ENCODE measurements at regions not wholly inside any gene's neighbourhood (a gene's known extent, or its start where the extent isn't known, plus 50 kb on each side); places are given as distances from the start of the nearest gene placed in this dataset.

- Histone ChIP-seq H3K9me2 (ENCODE audit: insufficient read depth) (no peaks in the 10 kb centered on the region), H2AFZ (no peak overlapping the region), H3K4me1 (ENCODE audit: insufficient read depth) (no peaks in the 10 kb centered on the region), H3F3A (ENCODE audit: insufficient read depth) (no peaks in the 10 kb centered on the region), H3K4me2 (ENCODE audit: unreplicated experiment) (no peak overlapping the region), H3K36me3 (ENCODE audit: low read depth) (no peaks in the 10 kb centered on the region), H3K9ac (no peak overlapping the region), H3K27me3 (replicated peaks; ENCODE audit: insufficient read depth) (no peaks in the 10 kb centered on the region), H3K9me3 (ENCODE audit: low read depth) (no peaks in the 10 kb centered on the region), H3K27ac (no peak overlapping the region), H3K4me3 (no peak overlapping the region), H4K20me1 (ENCODE audit: insufficient read depth) (no peaks in the 10 kb centered on the region; the same call in 1 of the 2 replicates), H3K79me2 (ENCODE audit: insufficient read depth) (no peaks in the 10 kb centered on the region)
- WGBS, 2 experiments (ENCODE audit: low coverage in 1 of 2, low lambda C conversion rate in 2 of 2, missing lambda C conversion rate in 2 of 2), result 39 to 43% methylated on average over 1 of the region's 1 CpG
- in situ Hi-C loops (cut with MboI), result no loop called here
- no peak for DNase-seq
- no peak for TF ChIP-seq EZH2phosphoT487 (IDR thresholded peaks at IDR 0.05; ENCODE audit: insufficient read depth, low read depth)
- TF ChIP-seq EZH2 (IDR thresholded peaks at IDR 0.05; ENCODE audit: insufficient read depth, poor library complexity, severe bottlenecking), result no peak
These were observed 1874.5 kb downstream of the MRPL39 start for GRCh38 chr21:23732776-23733175.

- no peak for DNase-seq
- Histone ChIP-seq H2AFZ (no peak overlapping the region), H3K4me2 (ENCODE audit: unreplicated experiment) (no peak overlapping the region), H3K9me3 (ENCODE audit: low read depth) (peaks cover 4% of the 10 kb centered on the region), H3K79me2 (ENCODE audit: insufficient read depth) (no peaks in the 10 kb centered on the region), H3K9me2 (ENCODE audit: insufficient read depth) (no peaks in the 10 kb centered on the region), H3K9ac (no peak overlapping the region), H3K4me3 (no peak overlapping the region), H4K20me1 (ENCODE audit: insufficient read depth) (no peaks in the 10 kb centered on the region; the same call in 1 of the 2 replicates), H3K4me1 (ENCODE audit: insufficient read depth) (no peaks in the 10 kb centered on the region), H3K27ac (no peak overlapping the region), H3F3A (ENCODE audit: insufficient read depth) (no peaks in the 10 kb centered on the region), H3K27me3 (replicated peaks; ENCODE audit: insufficient read depth) (no peaks in the 10 kb centered on the region), H3K36me3 (ENCODE audit: low read depth) (no peaks in the 10 kb centered on the region)
- in situ Hi-C loops (cut with MboI), result no loop called here
- WGBS, 2 experiments (ENCODE audit: low coverage in 1 of 2, low lambda C conversion rate in 2 of 2, missing lambda C conversion rate in 2 of 2), result 4 to 19% methylated on average over 2 of the region's 2 CpGs
- TF ChIP-seq EZH2 (IDR thresholded peaks at IDR 0.05; ENCODE audit: insufficient read depth, poor library complexity, severe bottlenecking), result no peak
- no peak for TF ChIP-seq EZH2phosphoT487 (IDR thresholded peaks at IDR 0.05; ENCODE audit: insufficient read depth, low read depth)
These were observed 1878.0 kb downstream of the MRPL39 start for GRCh38 chr21:23729331-23729730.

GRCh38 chr21:23725576-23725975 is 1881.7 kb downstream of the MRPL39 start:
- WGBS, 2 experiments (ENCODE audit: low coverage in 1 of 2, low lambda C conversion rate in 2 of 2, missing lambda C conversion rate in 2 of 2), result 18 to 21% methylated on average over 3 of the region's 3 CpGs
- Histone ChIP-seq H3K27ac (no peak overlapping the region), H3K27me3 (replicated peaks; ENCODE audit: insufficient read depth) (no peaks in the 10 kb centered on the region), H3K9me2 (ENCODE audit: insufficient read depth) (no peaks in the 10 kb centered on the region), H3K4me2 (ENCODE audit: unreplicated experiment) (no peak overlapping the region), H3K9me3 (ENCODE audit: low read depth) (peaks cover 4% of the 10 kb centered on the region), H3K4me1 (ENCODE audit: insufficient read depth) (no peaks in the 10 kb centered on the region), H2AFZ (no peak overlapping the region), H4K20me1 (ENCODE audit: insufficient read depth) (no peaks in the 10 kb centered on the region), H3K36me3 (ENCODE audit: low read depth) (no peaks in the 10 kb centered on the region), H3K9ac (no peak overlapping the region), H3F3A (ENCODE audit: insufficient read depth) (no peaks in the 10 kb centered on the region), H3K4me3 (no peak overlapping the region), H3K79me2 (ENCODE audit: insufficient read depth) (no peaks in the 10 kb centered on the region)
- no peak for TF ChIP-seq EZH2phosphoT487 (IDR thresholded peaks at IDR 0.05; ENCODE audit: insufficient read depth, low read depth)
- no peak for TF ChIP-seq EZH2 (IDR thresholded peaks at IDR 0.05; ENCODE audit: insufficient read depth, poor library complexity, severe bottlenecking)
- in situ Hi-C loops (cut with MboI), result no loop called here
- no peak for DNase-seq

GRCh38 chr21:23718446-23719285 is 1888.6 kb downstream of the MRPL39 start:
- TF ChIP-seq EZH2phosphoT487 (IDR thresholded peaks at IDR 0.05; ENCODE audit: insufficient read depth, low read depth) (no peak), EZH2 (IDR thresholded peaks at IDR 0.05; ENCODE audit: insufficient read depth, poor library complexity, severe bottlenecking) (no peak)
- Histone ChIP-seq H3K27ac (no peak overlapping the region), H3K27me3 (replicated peaks; ENCODE audit: insufficient read depth) (no peaks in the 10 kb centered on the region), H4K20me1 (ENCODE audit: insufficient read depth) (no peaks in the 10 kb centered on the region), H3K4me2 (ENCODE audit: unreplicated experiment) (no peak overlapping the region), H3F3A (ENCODE audit: insufficient read depth) (no peaks in the 10 kb centered on the region), H3K9ac (no peak overlapping the region), H2AFZ (no peak overlapping the region), H3K79me2 (ENCODE audit: insufficient read depth) (no peaks in the 10 kb centered on the region), H3K4me1 (ENCODE audit: insufficient read depth) (no peaks in the 10 kb centered on the region), H3K9me3 (ENCODE audit: low read depth) (no peaks in the 10 kb centered on the region), H3K9me2 (ENCODE audit: insufficient read depth) (no peaks in the 10 kb centered on the region), H3K4me3 (no peak overlapping the region), H3K36me3 (ENCODE audit: low read depth) (no peaks in the 10 kb centered on the region)
- DNase-seq, result no peak
- WGBS, 2 experiments (ENCODE audit: low coverage in 1 of 2, low lambda C conversion rate in 2 of 2, missing lambda C conversion rate in 2 of 2), result 6 to 7% methylated on average over 6 of the region's 6 CpGs
- in situ Hi-C loops (cut with MboI), result no loop called here

All from GM23248 (cell line).